SK-N-SH (cell line): ENCODE measurements at regions not wholly inside any gene's neighbourhood (a gene's known extent, or its start where the extent isn't known, plus 50 kb on each side); places are given as distances from the start of the nearest gene placed in this dataset.

Experiments used
- CTCF ChIA-PET: fragments of 300-600, 350-600 bp; formaldehyde crosslinking; extraction: SDS; loops from one replicate; lab custom pipeline; 2021; lab: Yijun Ruan, JAX
- POLR2A ChIA-PET: fragments of 350-600 bp; sonication (Branson Sonifier 250); formaldehyde crosslinking; extraction: SDS; loops from one replicate; lab custom pipeline; 2020; ENCODE audit warnings: antibody characterized with exemption, inconsistent platforms; lab: Yijun Ruan, JAX
- DNase-seq: peaks from one replicate; pipeline ENCODE4 v3.0.0; 2012
- H2AFZ ChIP-seq: fragments of 200-600 bp; sonication (generic); 2 replicates; pipeline ENCODE4 v1.8.1; 2016; ENCODE audit warnings: antibody characterized with exemption, mild to moderate bottlenecking, low read depth
- H3F3A ChIP-seq: fragments of 200-600 bp; sonication (generic); replicated peaks from 2 replicates; pipeline ENCODE3; 2016; ENCODE audit warnings: antibody characterized with exemption, mild to moderate bottlenecking; ENCODE audit not compliant: insufficient read depth
- H3K27ac ChIP-seq, 2 experiments: fragments of 200-500 bp in 1 of 2; fragments of 200-600 bp in 1 of 2; sonication (Bioruptor generic) in 1 of 2; sonication (generic), shearing (Covaris generic) in 1 of 2; 2 replicates each; pipeline versions ENCODE4 v1.5.1 to v1.6.1; 2014 to 2016; ENCODE audit warnings: low read depth in 2 of 2, inconsistent platforms in 1 of 2, low read length in 1 of 2, mild to moderate bottlenecking in 1 of 2, mixed read lengths in 1 of 2
- H3K27me3 ChIP-seq: fragments of 200-600 bp; sonication (generic), shearing (Covaris generic); 2 replicates; pipeline ENCODE4 v1.6.1; 2016; ENCODE audit warnings: mixed run types; ENCODE audit not compliant: insufficient read depth
- H3K36me3 ChIP-seq, 2 experiments: fragments of 200-500 bp in 1 of 2; fragments of 200-600 bp in 1 of 2; sonication (Bioruptor generic) in 1 of 2; sonication (generic) in 1 of 2; replicated peaks in 1 of 2; 2 replicates each; pipeline versions ENCODE3 to v1.5.1; 2014 to 2016; ENCODE audit warnings: low read length in 1 of 2, mild to moderate bottlenecking in 1 of 2; ENCODE audit not compliant: insufficient read depth in 2 of 2, control insufficient read depth in 1 of 2
- H3K4me1 ChIP-seq, 2 experiments: fragments of 200-500 bp in 1 of 2; fragments of 200-600 bp in 1 of 2; sonication (Bioruptor generic) in 1 of 2; sonication (generic), shearing (Covaris generic) in 1 of 2; 2 replicates each; pipeline versions ENCODE4 v1.5.1 to v1.6.1; 2014 to 2016; ENCODE audit warnings: low read depth in 1 of 2, low read length in 1 of 2, mixed run types in 1 of 2; ENCODE audit not compliant: insufficient read depth in 2 of 2, control insufficient read depth in 1 of 2
- H3K4me2 ChIP-seq: fragments of 200-600 bp; sonication (generic), shearing (Covaris generic); 2 replicates; pipeline ENCODE4 v1.6.1; 2017; ENCODE audit warnings: mixed run types
- H3K4me3 ChIP-seq, 2 experiments: fragments of 200-500 bp in 1 of 2; fragments of 200-600 bp in 1 of 2; sonication (Bioruptor generic) in 1 of 2; sonication (generic), shearing (Covaris generic) in 1 of 2; 2 replicates each; pipeline versions ENCODE4 v1.5.1 to v1.8.1; 2014 to 2016; ENCODE audit warnings: low read depth in 2 of 2, inconsistent platforms in 1 of 2, low read length in 1 of 2, mild to moderate bottlenecking in 1 of 2, mixed read lengths in 1 of 2, moderate library complexity in 1 of 2
- H3K79me2 ChIP-seq: fragments of 200-600 bp; sonication (generic); 2 replicates; pipeline ENCODE4 v1.8.1; 2017; ENCODE audit warnings: mild to moderate bottlenecking; ENCODE audit not compliant: insufficient read depth
- H3K9ac ChIP-seq: fragments of 200-600 bp; sonication (generic); 2 replicates; pipeline ENCODE4 v1.6.1; 2017; ENCODE audit warnings: mixed run types
- H3K9me2 ChIP-seq: fragments of 200-600 bp; sonication (generic); 2 replicates; pipeline ENCODE4 v1.6.1; 2017; ENCODE audit warnings: mixed run types
- H3K9me3 ChIP-seq: fragments of 200-600 bp; sonication (generic); 2 replicates; pipeline ENCODE4 v1.6.1; 2017; ENCODE audit warnings: mixed run types, mild to moderate bottlenecking, moderate library complexity
- H4K20me1 ChIP-seq: fragments of 200-600 bp; sonication (generic); 2 replicates; pipeline ENCODE4 v1.6.1; 2017; ENCODE audit warnings: mild to moderate bottlenecking, mixed run types; ENCODE audit not compliant: insufficient read depth
- CHD2 ChIP-seq: fragments of 150-350 bp; IDR thresholded peaks from 2 replicates; pipeline ENCODE4 v1.6.1; 2018; ENCODE audit warnings: low read length; ENCODE audit not compliant: partially characterized antibody
- CTCF ChIP-seq: fragments of 200-600 bp; sonication (generic); IDR thresholded peaks from 2 replicates; pipeline ENCODE4 v1.6.1; 2017; ENCODE audit warnings: antibody characterized with exemption, mild to moderate bottlenecking, moderate library complexity
- EZH2phosphoT487 ChIP-seq: fragments of 200-600 bp; sonication (generic); IDR thresholded peaks from 2 replicates; pipeline ENCODE4 v1.6.1; 2017; ENCODE audit warnings: low read depth, mixed run types, mild to moderate bottlenecking, antibody characterized with exemption, moderate library complexity, borderline replicate concordance
- FOSL2 ChIP-seq: IDR thresholded peaks from 2 replicates; pipeline ENCODE4 v1.4.0; 2012; ENCODE audit warnings: low read depth, mild to moderate bottlenecking, moderate library complexity, borderline replicate concordance
- FOXJ3 ChIP-seq: sonication (generic); formaldehyde crosslinking; IDR thresholded peaks from 2 replicates; pipeline ENCODE4 v1.5.1; 2020; ENCODE audit warnings: mild to moderate bottlenecking, missing genetic modification reagents
- FOXM1 ChIP-seq: IDR thresholded peaks from 2 replicates; pipeline ENCODE4 v1.4.0; 2012; ENCODE audit warnings: low read depth, mild to moderate bottlenecking
- MEF2A ChIP-seq: IDR thresholded peaks from 2 replicates; pipeline ENCODE4 v1.4.0; 2012; ENCODE audit warnings: low read depth, borderline replicate concordance
- MXI1 ChIP-seq: IDR thresholded peaks from 2 replicates; pipeline ENCODE4 v1.6.1; 2012; ENCODE audit warnings: mild to moderate bottlenecking, low read depth, low read length, improper control_type of control experiment
- RAD21 ChIP-seq: IDR thresholded peaks from 2 replicates; pipeline ENCODE4 v1.6.1; 2012; ENCODE audit warnings: mild to moderate bottlenecking, low read length
- RCOR1 ChIP-seq: fragments of 150-350 bp; IDR thresholded peaks from 2 replicates; pipeline ENCODE4 v1.6.1; 2017; ENCODE audit warnings: antibody characterized with exemption, low read length
- RFX5 ChIP-seq: IDR thresholded peaks from 2 replicates; pipeline ENCODE4 v1.6.1; 2012; ENCODE audit warnings: mild to moderate bottlenecking, improper control_type of control experiment, low read length
- RXRA ChIP-seq: IDR thresholded peaks from 2 replicates; pipeline ENCODE4 v1.4.0; 2012; ENCODE audit warnings: low read depth, mild to moderate bottlenecking, borderline replicate concordance
- TAF1 ChIP-seq: IDR thresholded peaks from 2 replicates; pipeline ENCODE4 v1.6.1; 2012; ENCODE audit warnings: low read depth, mild to moderate bottlenecking, low read length, moderate library complexity, borderline replicate concordance
- USF2 ChIP-seq: fragments of 150-350 bp; IDR thresholded peaks from 2 replicates; pipeline ENCODE4 v1.6.1; 2017; ENCODE audit warnings: antibody characterized with exemption, low read length, low read depth, borderline replicate concordance
- YY1 ChIP-seq: IDR thresholded peaks from 2 replicates; pipeline ENCODE4 v1.4.0; 2012; ENCODE audit warnings: low read depth, mild to moderate bottlenecking
- WGBS: methylation state at CpG from one replicate; pipeline ENCODE4 v1.1.6; 2017; ENCODE audit warnings: low lambda C conversion rate; 5-methylcytosine and 5-hydroxymethylcytosine counted together
- TF ChIP-seq, protein P1 (sequence below): IDR thresholded peaks from 2 replicates; pipeline ENCODE4 v1.4.0; 2012; ENCODE audit warnings: low read depth, borderline replicate concordance
- TF ChIP-seq, protein P2 (sequence below): fragments of 150-350 bp; IDR thresholded peaks from 2 replicates; pipeline ENCODE4 v1.6.1; 2016; ENCODE audit warnings: mild to moderate bottlenecking, low read depth, low read length

DNA sequence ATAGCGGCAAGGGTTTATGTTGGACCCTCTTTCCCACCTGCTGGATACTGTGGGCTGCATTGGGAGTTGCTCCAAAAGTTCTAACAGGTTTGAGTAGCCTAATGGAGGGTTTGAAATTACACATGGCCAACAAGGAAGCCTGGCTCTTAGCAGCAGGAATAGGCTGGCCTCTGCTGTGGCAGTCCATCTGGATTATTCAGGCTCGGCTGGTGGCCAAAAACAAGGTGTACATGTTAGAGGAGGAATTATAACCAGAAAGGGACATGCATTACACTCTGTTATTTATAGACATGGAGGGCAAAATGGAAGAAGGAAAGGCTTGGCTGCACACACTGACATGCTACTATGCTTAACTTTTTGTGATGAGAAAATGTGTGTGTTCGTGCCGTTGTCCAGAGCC is 61.1 kb upstream of the NRXN1 start:
- H3K27me3 ChIP-seq: no peaks in the 10 kb centered on the region
- H4K20me1 ChIP-seq: no peaks in the 10 kb centered on the region
- CTCF ChIA-PET: no interaction called here
- POLR2A ChIA-PET: no interaction called here
- H3K4me3 ChIP-seq: no peak overlapping the region
- H2AFZ ChIP-seq: no peak overlapping the region
- whole genome bisulfite sequencing: 49% methylated on average over 4 of the region's 4 CpGs
- no peak overlapping the region for H3K9ac ChIP-seq
- H3K9me2 ChIP-seq: no peaks in the 10 kb centered on the region
- H3K36me3 ChIP-seq: no peaks in the 10 kb centered on the region
- TF ChIP-seq FOXM1 (no peak), RCOR1 (no peak), MEF2A (no peak), CTCF (no peak), FOXJ3 (CRISPR knock-in tag) (no peak), USF2 (no peak), TAF1 (no peak), MXI1 (no peak), RFX5 (no peak), RAD21 (no peak), RXRA (no peak), EZH2phosphoT487 (no peak), CHD2 (no peak), FOSL2 (no peak), YY1 (no peak)
- TF ChIP-seq, protein P1, sequence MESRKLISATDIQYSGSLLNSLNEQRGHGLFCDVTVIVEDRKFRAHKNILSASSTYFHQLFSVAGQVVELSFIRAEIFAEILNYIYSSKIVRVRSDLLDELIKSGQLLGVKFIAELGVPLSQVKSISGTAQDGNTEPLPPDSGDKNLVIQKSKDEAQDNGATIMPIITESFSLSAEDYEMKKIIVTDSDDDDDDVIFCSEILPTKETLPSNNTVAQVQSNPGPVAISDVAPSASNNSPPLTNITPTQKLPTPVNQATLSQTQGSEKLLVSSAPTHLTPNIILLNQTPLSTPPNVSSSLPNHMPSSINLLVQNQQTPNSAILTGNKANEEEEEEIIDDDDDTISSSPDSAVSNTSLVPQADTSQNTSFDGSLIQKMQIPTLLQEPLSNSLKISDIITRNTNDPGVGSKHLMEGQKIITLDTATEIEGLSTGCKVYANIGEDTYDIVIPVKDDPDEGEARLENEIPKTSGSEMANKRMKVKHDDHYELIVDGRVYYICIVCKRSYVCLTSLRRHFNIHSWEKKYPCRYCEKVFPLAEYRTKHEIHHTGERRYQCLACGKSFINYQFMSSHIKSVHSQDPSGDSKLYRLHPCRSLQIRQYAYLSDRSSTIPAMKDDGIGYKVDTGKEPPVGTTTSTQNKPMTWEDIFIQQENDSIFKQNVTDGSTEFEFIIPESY: no peak
- TF ChIP-seq, protein P2, sequence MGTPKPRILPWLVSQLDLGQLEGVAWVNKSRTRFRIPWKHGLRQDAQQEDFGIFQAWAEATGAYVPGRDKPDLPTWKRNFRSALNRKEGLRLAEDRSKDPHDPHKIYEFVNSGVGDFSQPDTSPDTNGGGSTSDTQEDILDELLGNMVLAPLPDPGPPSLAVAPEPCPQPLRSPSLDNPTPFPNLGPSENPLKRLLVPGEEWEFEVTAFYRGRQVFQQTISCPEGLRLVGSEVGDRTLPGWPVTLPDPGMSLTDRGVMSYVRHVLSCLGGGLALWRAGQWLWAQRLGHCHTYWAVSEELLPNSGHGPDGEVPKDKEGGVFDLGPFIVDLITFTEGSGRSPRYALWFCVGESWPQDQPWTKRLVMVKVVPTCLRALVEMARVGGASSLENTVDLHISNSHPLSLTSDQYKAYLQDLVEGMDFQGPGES: no peak
- H3K27ac ChIP-seq: no peak overlapping the region
- no peaks in the 10 kb centered on the region for H3F3A ChIP-seq
- H3K9me3 ChIP-seq: no peaks in the 10 kb centered on the region
- no peaks in the 10 kb centered on the region for H3K79me2 ChIP-seq
- no peak for DNase-seq
- H3K4me1 ChIP-seq: no peaks in the 10 kb centered on the region
- no peak overlapping the region for H3K4me2 ChIP-seq
